ENCODE measurements at regions not wholly inside any gene's neighbourhood (a gene's known extent, or its start where the extent isn't known, plus 50 kb on each side); places are given as distances from the start of the nearest gene placed in this dataset.

DNA sequence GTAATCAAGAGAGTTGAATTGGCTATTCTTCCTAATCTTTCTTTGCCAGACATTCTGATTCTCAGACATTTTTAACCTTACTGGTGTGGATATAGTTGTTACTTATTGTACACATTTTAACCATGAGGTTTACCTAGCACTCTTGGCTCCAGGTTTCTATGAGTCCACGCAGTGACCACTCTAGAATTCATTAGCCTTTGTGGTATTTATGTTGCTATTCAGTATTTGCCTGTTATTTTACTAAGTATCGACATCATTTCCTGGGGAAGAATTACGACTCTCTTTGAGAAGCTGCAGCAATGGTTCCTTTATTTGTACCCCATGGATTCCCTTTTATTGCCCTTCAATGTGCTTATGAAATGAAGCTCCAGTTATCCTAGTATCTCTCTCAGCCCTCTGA is 120.7 kb downstream of the RDH14 start (continued):
- no peak for TF ChIP-seq TARDBP (IDR thresholded peaks at IDR 0.05; ENCODE audit: borderline replicate concordance)
- TF ChIP-seq ZNF24 (IDR thresholded peaks at IDR 0.05) = no peak
- TF ChIP-seq NFXL1 (IDR thresholded peaks at IDR 0.05; ENCODE audit: borderline replicate concordance) = no peak

DNA sequence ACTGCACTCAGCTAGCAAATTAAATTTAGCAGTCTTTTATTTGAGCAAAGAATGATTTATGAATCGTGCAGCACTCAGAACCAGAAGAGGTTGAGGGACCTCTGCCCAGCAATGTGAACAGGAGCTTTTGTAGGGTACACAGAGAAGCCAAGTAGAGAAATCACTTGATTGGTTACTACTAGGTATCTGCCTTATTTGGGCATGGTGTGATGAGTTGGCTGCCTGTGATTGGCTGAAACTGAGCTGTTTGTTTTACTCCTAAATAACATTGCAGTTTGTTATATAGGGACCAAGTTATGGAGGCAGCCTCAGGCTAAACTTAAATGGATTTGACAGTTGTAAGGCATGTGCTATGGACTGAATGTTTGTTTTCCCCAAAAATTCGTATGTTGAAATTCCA is 122.5 kb downstream of the RDH14 start:
- Histone ChIP-seq H3K4me2 (ENCODE audit: control insufficient read depth, insufficient read depth) (no peak overlapping the region), H3K79me2 (ENCODE audit: control insufficient read depth, insufficient read depth, low read length) (no peaks in the 10 kb centered on the region), H3K27ac (ENCODE audit: control insufficient read depth, insufficient read depth) (no peak overlapping the region), H2AFZ (ENCODE audit: control insufficient read depth, low read depth, low read length) (no peak overlapping the region), H3K36me3 (ENCODE audit: control insufficient read depth in 2 of 2, insufficient read depth in 2 of 2, low read length in 1 of 2) (no peaks in the 10 kb centered on the region), H3K9me3 (replicated peaks; ENCODE audit: control insufficient read depth, insufficient read depth, low read length) (no peaks in the 10 kb centered on the region), H3K4me1 (ENCODE audit: control insufficient read depth, insufficient read depth, low read length) (no peaks in the 10 kb centered on the region), H3K9ac (ENCODE audit: control insufficient read depth, insufficient read depth, low read length) (no peak overlapping the region), H3K27me3 (replicated peaks in 1 of 2; ENCODE audit: control insufficient read depth in 2 of 2, insufficient read depth in 2 of 2, low read length in 1 of 2) (no peaks in the 10 kb centered on the region), H4K20me1 (ENCODE audit: control insufficient read depth, insufficient read depth) (no peaks in the 10 kb centered on the region; the same call in 1 of the 2 replicates), H3K4me3 (no peak overlapping the region)
- FAIRE-seq (no peak), ATAC-seq (no peak), DNase-seq (ENCODE audit: low read depth, low spot score) (no peak)
- RAD21 ChIA-PET (ENCODE audit: unreplicated experiment) = no interaction called here
- CTCF ChIA-PET = interaction anchor here (0.6 kb wide), 1 partner anchor 1231 kb away, joined by 4 read pairs; no protein-coding TSS in a partner anchor
- intact Hi-C loops (cut with micrococcal nuclease; ENCODE audit: unreplicated experiment) (no loop called here), in situ Hi-C loops (cut with MboI) (no loop called here)
- 0% methylated on average over 2 of the region's 2 CpGs for WGBS (ENCODE audit: insufficient coverage, insufficient replicate concordance, low lambda C conversion rate, missing lambda C conversion rate)
- TF ChIP-seq SRF (IDR thresholded peaks at IDR 0.05; ENCODE audit: low read depth in 2 of 2, low read length in 2 of 2) (peak; percentile 35 to 43; a peak in 2 of 4 replicates), ZBED1 (IDR thresholded peaks at IDR 0.05; ENCODE audit: borderline replicate concordance) (no peak)
- TF ChIP-seq, protein P1, sequence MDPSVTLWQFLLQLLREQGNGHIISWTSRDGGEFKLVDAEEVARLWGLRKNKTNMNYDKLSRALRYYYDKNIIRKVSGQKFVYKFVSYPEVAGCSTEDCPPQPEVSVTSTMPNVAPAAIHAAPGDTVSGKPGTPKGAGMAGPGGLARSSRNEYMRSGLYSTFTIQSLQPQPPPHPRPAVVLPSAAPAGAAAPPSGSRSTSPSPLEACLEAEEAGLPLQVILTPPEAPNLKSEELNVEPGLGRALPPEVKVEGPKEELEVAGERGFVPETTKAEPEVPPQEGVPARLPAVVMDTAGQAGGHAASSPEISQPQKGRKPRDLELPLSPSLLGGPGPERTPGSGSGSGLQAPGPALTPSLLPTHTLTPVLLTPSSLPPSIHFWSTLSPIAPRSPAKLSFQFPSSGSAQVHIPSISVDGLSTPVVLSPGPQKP (IDR thresholded peaks at IDR 0.05; ENCODE audit: low read depth, low read length) = no peak
- TF ChIP-seq, protein P2, sequence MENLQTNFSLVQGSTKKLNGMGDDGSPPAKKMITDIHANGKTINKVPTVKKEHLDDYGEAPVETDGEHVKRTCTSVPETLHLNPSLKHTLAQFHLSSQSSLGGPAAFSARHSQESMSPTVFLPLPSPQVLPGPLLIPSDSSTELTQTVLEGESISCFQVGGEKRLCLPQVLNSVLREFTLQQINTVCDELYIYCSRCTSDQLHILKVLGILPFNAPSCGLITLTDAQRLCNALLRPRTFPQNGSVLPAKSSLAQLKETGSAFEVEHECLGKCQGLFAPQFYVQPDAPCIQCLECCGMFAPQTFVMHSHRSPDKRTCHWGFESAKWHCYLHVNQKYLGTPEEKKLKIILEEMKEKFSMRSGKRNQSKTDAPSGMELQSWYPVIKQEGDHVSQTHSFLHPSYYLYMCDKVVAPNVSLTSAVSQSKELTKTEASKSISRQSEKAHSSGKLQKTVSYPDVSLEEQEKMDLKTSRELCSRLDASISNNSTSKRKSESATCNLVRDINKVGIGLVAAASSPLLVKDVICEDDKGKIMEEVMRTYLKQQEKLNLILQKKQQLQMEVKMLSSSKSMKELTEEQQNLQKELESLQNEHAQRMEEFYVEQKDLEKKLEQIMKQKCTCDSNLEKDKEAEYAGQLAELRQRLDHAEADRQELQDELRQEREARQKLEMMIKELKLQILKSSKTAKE (IDR thresholded peaks at IDR 0.05; ENCODE audit: low read depth, poor library complexity, severe bottlenecking) = no peak
- POLR2A ChIA-PET = no interaction called here
- BruUV-seq (replicated peaks) = no TSS peak
- SMC1A ChIA-PET (ENCODE audit: uncharacterized antibody, unreplicated experiment) = no interaction called here
